Neural progenitor cell (in vitro differentiated cells): ENCODE measurements at regions not wholly inside any gene's neighbourhood (a gene's known extent, or its start where the extent isn't known, plus 50 kb on each side); places are given as distances from the start of the nearest gene placed in this dataset.

Experiments
- DNase-seq: peaks from one replicate; pipeline ENCODE4 v3.0.0-alpha.2; 2016; ENCODE audit warnings: low spot score
- H2AFZ ChIP-seq: fragments of 200-600 bp; sonication (generic); replicated peaks from 2 replicates; pipeline ENCODE4 v1.6.1; 2016; ENCODE audit warnings: antibody characterized with exemption
- H3F3A ChIP-seq: fragments of 200-600 bp; sonication (generic); 2 replicates; pipeline ENCODE4 v1.6.1; 2016; ENCODE audit warnings: antibody characterized with exemption, low read depth
- H3K27ac ChIP-seq: fragments of 200-600 bp; sonication (generic); 2 replicates; pipeline ENCODE4 v1.5.1; 2016; ENCODE audit warnings: mild to moderate bottlenecking
- H3K27me3 ChIP-seq: fragments of 200-600 bp; sonication (generic); 2 replicates; pipeline ENCODE4 v1.6.1; 2016; ENCODE audit warnings: mild to moderate bottlenecking, moderate library complexity
- H3K36me3 ChIP-seq: fragments of 200-600 bp; sonication (generic); 2 replicates; pipeline ENCODE4 v1.5.1; 2016
- H3K4me1 ChIP-seq: fragments of 200-600 bp; sonication (generic); 2 replicates; pipeline ENCODE4 v1.6.1; 2016; ENCODE audit warnings: mixed run types
- H3K4me2 ChIP-seq: fragments of 200-600 bp; sonication (generic); 2 replicates; pipeline ENCODE4 v1.6.1; 2016
- H3K4me3 ChIP-seq: fragments of 200-600 bp; sonication (generic); 2 replicates; pipeline ENCODE4 v1.5.1; 2016
- H3K79me2 ChIP-seq: fragments of 200-600 bp; sonication (generic); 2 replicates; pipeline ENCODE4 v1.6.1; 2016; ENCODE audit warnings: low read depth
- H3K9ac ChIP-seq: fragments of 200-600 bp; sonication (generic); 2 replicates; pipeline ENCODE4 v1.6.1; 2016
- H3K9me3 ChIP-seq: fragments of 200-600 bp; sonication (generic); 2 replicates; pipeline ENCODE4 v1.5.1; 2016; ENCODE audit warnings: low read depth
- H4K20me1 ChIP-seq: fragments of 200-600 bp; sonication (generic); 2 replicates; pipeline ENCODE4 v1.6.1; 2016; ENCODE audit warnings: low read depth
- H3K27ac Mint-ChIP-seq: 3 replicates; pipeline ENCODE4 v1.8.0; 2021; ENCODE audit warnings: mixed read lengths
- H3K27me3 Mint-ChIP-seq: 2 replicates; pipeline ENCODE4 v1.8.0; 2022; ENCODE audit warnings: low read depth, mild to moderate bottlenecking, inconsistent platforms, moderate library complexity, mixed read lengths; ENCODE audit not compliant: insufficient read depth
- H3K36me3 Mint-ChIP-seq: 3 replicates; pipeline ENCODE4 v1.8.0; 2021; ENCODE audit warnings: mixed read lengths
- H3K4me1 Mint-ChIP-seq: 3 replicates; pipeline ENCODE4 v1.8.0; 2021; ENCODE audit warnings: mixed read lengths
- H3K4me3 Mint-ChIP-seq: 3 replicates; pipeline ENCODE4 v1.8.0; 2021; ENCODE audit warnings: mild to moderate bottlenecking, moderate library complexity, mixed read lengths
- H3K9me3 Mint-ChIP-seq: 3 replicates; pipeline ENCODE4 v1.8.0; 2020; ENCODE audit warnings: mixed read lengths
- EZH2 ChIP-seq: fragments of 200-600 bp; sonication (generic); IDR thresholded peaks from 2 replicates; pipeline ENCODE4 v1.6.1; 2017; ENCODE audit warnings: antibody characterized with exemption, mild to moderate bottlenecking, moderate library complexity
- EZH2phosphoT487 ChIP-seq: fragments of 200-600 bp; sonication (generic); IDR thresholded peaks from 2 replicates; pipeline ENCODE4 v1.6.1; 2017; ENCODE audit warnings: antibody characterized with exemption
- TF ChIP-seq, protein P1 (sequence below): fragments of 200-600 bp; sonication (generic); IDR thresholded peaks from 2 replicates; pipeline ENCODE4 v1.5.1; 2017; ENCODE audit warnings: antibody characterized with exemption, mild to moderate bottlenecking

GRCh38 chr5:87787625-87788256 is 375.0 kb upstream of the CCNH start:
- no peaks in the 10 kb centered on the region for H3K36me3 ChIP-seq
- H3K79me2 ChIP-seq = no peaks in the 10 kb centered on the region
- no peaks in the 10 kb centered on the region for H3K9me3 Mint-ChIP-seq
- peaks cover 2% of the 10 kb centered on the region for H3K27me3 Mint-ChIP-seq
- H4K20me1 ChIP-seq = peaks cover 11% of the 10 kb centered on the region
- H3K9me3 ChIP-seq = no peaks in the 10 kb centered on the region
- peak; percentile 100 for TF ChIP-seq EZH2phosphoT487
- TF ChIP-seq, protein P1, sequence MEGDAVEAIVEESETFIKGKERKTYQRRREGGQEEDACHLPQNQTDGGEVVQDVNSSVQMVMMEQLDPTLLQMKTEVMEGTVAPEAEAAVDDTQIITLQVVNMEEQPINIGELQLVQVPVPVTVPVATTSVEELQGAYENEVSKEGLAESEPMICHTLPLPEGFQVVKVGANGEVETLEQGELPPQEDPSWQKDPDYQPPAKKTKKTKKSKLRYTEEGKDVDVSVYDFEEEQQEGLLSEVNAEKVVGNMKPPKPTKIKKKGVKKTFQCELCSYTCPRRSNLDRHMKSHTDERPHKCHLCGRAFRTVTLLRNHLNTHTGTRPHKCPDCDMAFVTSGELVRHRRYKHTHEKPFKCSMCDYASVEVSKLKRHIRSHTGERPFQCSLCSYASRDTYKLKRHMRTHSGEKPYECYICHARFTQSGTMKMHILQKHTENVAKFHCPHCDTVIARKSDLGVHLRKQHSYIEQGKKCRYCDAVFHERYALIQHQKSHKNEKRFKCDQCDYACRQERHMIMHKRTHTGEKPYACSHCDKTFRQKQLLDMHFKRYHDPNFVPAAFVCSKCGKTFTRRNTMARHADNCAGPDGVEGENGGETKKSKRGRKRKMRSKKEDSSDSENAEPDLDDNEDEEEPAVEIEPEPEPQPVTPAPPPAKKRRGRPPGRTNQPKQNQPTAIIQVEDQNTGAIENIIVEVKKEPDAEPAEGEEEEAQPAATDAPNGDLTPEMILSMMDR = no peak
- DNase-seq = peak; percentile 65
- H3K27ac ChIP-seq = no peak overlapping the region
- H3K27ac Mint-ChIP-seq = no peak overlapping the region
- H3K4me2 ChIP-seq = peak overlapping the region; percentile 53
- no peak overlapping the region for H2AFZ ChIP-seq
- no peak overlapping the region for H3K4me3 ChIP-seq
- no peak overlapping the region for H3K9ac ChIP-seq
- H3K4me3 Mint-ChIP-seq = no peak overlapping the region
- peaks cover 29% of the 10 kb centered on the region for H3K4me1 ChIP-seq
- H3K4me1 Mint-ChIP-seq = peaks cover 16% of the 10 kb centered on the region
- peaks cover 78% of the 10 kb centered on the region for H3K27me3 ChIP-seq
- H3K36me3 Mint-ChIP-seq = no peaks in the 10 kb centered on the region
- H3F3A ChIP-seq = peaks cover 30% of the 10 kb centered on the region

DNA sequence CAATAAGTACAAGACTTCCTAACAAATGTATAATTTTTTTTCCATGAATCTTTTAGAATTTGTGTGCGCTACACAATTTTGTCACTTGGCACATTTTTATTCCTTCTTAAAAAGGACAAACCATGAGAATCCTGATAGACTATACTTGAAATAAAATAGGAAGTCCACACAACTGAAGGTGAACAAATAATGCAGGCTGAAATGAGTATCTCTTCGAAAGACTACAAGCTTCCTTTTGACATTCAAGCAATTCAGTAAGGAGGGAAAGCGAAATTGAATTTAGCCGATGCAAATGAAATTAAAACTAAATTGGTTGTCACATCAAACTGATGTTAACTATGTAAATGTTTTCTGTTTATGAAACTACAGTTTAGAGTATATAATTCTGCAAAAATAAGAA is 374.4 kb upstream of the CCNH start:
- Mint-ChIP-seq H3K9me3 (no peaks in the 10 kb centered on the region), H3K27me3 (peaks cover 2% of the 10 kb centered on the region)
- H3K27ac ChIP-seq = no peak overlapping the region

GRCh38 chr5:87786471-87786870 is 373.7 kb upstream of the CCNH start:
- H3K4me3 Mint-ChIP-seq = no peak overlapping the region
- H2AFZ ChIP-seq = no peak overlapping the region
- H3K27me3 Mint-ChIP-seq = peaks cover 2% of the 10 kb centered on the region

More for the DNA sequence above, 374.4 kb upstream of the CCNH start:
- H3K79me2 ChIP-seq = no peaks in the 10 kb centered on the region
- H2AFZ ChIP-seq = no peak overlapping the region
- H3K27me3 ChIP-seq = peaks cover 85% of the 10 kb centered on the region
- H3K4me3 Mint-ChIP-seq = no peak overlapping the region
- peaks cover 30% of the 10 kb centered on the region for H3F3A ChIP-seq
- H3K4me3 ChIP-seq = no peak overlapping the region
- TF ChIP-seq EZH2phosphoT487 (no peak), EZH2 (no peak)
- no peak for DNase-seq
- H3K4me1 Mint-ChIP-seq = peaks cover 16% of the 10 kb centered on the region
- no peak overlapping the region for H3K27ac Mint-ChIP-seq
- H4K20me1 ChIP-seq = peaks cover 11% of the 10 kb centered on the region
- H3K36me3 ChIP-seq = no peaks in the 10 kb centered on the region
- peaks cover 29% of the 10 kb centered on the region for H3K4me1 ChIP-seq
- no peaks in the 10 kb centered on the region for H3K9me3 ChIP-seq
- no peak overlapping the region for H3K9ac ChIP-seq
- H3K36me3 Mint-ChIP-seq = no peaks in the 10 kb centered on the region
- peak overlapping the region; percentile 53 for H3K4me2 ChIP-seq

More at GRCh38 chr5:87786471-87786870, 373.7 kb upstream of the CCNH start:
- H3K4me2 ChIP-seq = no peak overlapping the region
- no peak overlapping the region for H3K27ac ChIP-seq
- no peak overlapping the region for H3K4me3 ChIP-seq
- H3K9me3 ChIP-seq = no peaks in the 10 kb centered on the region
- DNase-seq = no peak
- H3K9ac ChIP-seq = no peak overlapping the region
- H3F3A ChIP-seq = peaks cover 30% of the 10 kb centered on the region
- Mint-ChIP-seq H3K4me1 (peaks cover 21% of the 10 kb centered on the region), H3K36me3 (no peaks in the 10 kb centered on the region), H3K9me3 (no peaks in the 10 kb centered on the region), H3K27ac (no peak overlapping the region)
- peaks cover 33% of the 10 kb centered on the region for H3K4me1 ChIP-seq
- H3K36me3 ChIP-seq = no peaks in the 10 kb centered on the region
- TF ChIP-seq, protein P1 = no peak
- no peak for TF ChIP-seq EZH2phosphoT487
- no peak for TF ChIP-seq EZH2
- H3K79me2 ChIP-seq = no peaks in the 10 kb centered on the region
- H4K20me1 ChIP-seq = peaks cover 11% of the 10 kb centered on the region
- H3K27me3 ChIP-seq = peaks cover 91% of the 10 kb centered on the region
